ENCODE measurements at regions not wholly inside any gene's neighbourhood (a gene's known extent, or its start where the extent isn't known, plus 50 kb on each side); places are given as distances from the start of the nearest gene placed in this dataset.
"Not testable (repeated sequence)": the region's sequence is repeated elsewhere in the genome, so short reads cannot be mapped to it uniquely, and the experiment has no call there.

- in situ Hi-C loops (cut with HindIII; ENCODE audit: low sequenced_read_pairs) = no loop called here
- DNase-seq (ENCODE audit: low spot score) = no peak
Observed at GRCh38 chr13:108084840-108085239, 130.5 kb downstream of the LIG4 start.

DNA sequence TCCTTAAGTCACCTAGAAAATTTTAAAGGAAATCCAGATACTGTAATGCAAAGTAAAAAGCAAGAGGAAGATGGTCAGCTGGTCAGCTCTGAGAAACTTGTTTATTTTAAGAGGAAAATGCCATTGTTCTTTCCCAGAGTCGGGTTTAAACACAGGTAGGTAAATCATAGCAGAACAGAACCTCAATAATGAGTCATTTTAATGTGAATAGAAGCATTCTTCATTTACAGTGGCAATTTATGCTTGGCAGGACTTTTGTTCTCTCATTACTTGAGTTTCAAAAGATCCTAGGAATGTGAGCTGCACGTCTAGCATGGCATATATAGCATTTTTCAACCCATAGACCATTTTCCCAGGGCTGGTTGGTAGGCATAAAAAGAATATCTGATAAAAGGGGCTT is 132.3 kb downstream of the LIG4 start:
- in situ Hi-C loops (cut with HindIII; ENCODE audit: low sequenced_read_pairs) = no loop called here
- DNase-seq (ENCODE audit: low spot score) = no peak

GRCh38 chr13:108082481-108082880 is 132.9 kb downstream of the LIG4 start:
- in situ Hi-C loops (cut with HindIII; ENCODE audit: low sequenced_read_pairs) = no loop called here

GRCh38 chr13:108077284-108077683 is 138.1 kb downstream of the LIG4 start:
- DNase-seq (ENCODE audit: low spot score) = no peak
- in situ Hi-C loops (cut with HindIII; ENCODE audit: low sequenced_read_pairs) = no loop called here

More at GRCh38 chr13:108082481-108082880, 132.9 kb downstream of the LIG4 start:
- no peak for DNase-seq (ENCODE audit: low spot score)

- in situ Hi-C loops (cut with HindIII; ENCODE audit: low sequenced_read_pairs); DNase-seq (ENCODE audit: low spot score): not testable (repeated sequence)
Observed at GRCh38 chr13:108074429-108074828, 140.9 kb downstream of the LIG4 start.

DNA sequence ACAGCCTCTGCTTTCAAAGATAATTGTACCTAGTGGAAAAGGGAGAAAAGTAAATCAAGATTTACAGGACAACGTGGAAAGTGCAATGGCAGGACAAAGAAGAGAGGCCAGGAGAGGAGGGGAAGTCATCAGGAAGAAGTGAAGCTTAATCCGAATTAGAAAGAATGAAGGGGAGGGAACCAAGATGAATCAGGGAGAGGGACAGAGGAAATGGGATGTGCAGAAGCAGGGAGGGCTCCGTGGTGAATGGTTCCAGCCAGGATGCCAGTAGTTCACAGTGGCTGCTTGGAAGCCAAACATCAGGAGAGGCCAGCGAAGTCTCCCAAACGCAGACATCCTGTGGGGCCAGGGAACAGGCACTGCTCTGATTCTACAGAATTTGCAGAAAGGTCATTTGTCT is 144.4 kb downstream of the LIG4 start:
- no peak for DNase-seq (ENCODE audit: low spot score)
- in situ Hi-C loops (cut with HindIII; ENCODE audit: low sequenced_read_pairs) = no loop called here

GRCh38 chr13:108070491-108070890 is 144.8 kb downstream of the LIG4 start:
- no peak for DNase-seq (ENCODE audit: low spot score)
- in situ Hi-C loops (cut with HindIII; ENCODE audit: low sequenced_read_pairs) = no loop called here

DNA sequence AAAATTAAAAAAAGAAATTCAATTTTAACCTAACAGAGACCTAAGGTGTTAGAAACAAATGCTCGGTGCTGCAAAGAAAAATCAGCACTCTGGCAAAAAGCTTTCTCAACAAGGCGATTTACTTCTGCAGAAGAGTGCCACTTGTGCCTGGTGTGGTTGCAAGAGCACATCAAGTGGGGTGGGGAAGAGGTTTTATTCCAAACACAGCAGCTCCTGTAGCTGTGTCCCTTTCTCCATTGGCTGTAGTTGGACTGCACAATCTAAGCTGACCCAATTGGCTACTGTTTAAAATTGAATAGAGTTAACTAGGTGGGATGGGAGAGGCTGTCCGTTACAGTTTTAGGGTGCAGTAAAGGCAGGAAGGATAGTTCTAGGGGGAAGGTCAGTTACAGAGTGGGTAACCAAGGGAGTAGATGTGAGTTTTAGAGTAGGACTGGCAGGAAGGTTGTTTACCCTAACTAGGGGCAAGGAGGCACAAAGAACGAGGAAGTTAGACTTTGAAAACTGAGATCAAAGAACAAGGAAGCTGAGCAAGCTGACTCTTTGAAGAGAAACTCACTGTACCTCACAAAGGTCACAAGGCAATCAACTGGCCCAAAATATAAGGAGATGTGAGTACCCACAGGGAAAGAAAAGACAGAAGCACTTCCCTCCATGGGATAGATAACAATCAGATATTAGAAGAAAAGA is 145.7 kb downstream of the LIG4 start:
- in situ Hi-C loops (cut with HindIII; ENCODE audit: low sequenced_read_pairs) = no loop called here
- DNase-seq (ENCODE audit: low spot score) = no peak

- in situ Hi-C loops (cut with HindIII; ENCODE audit: low sequenced_read_pairs); DNase-seq (ENCODE audit: low spot score): not testable (repeated sequence)
Observed at GRCh38 chr13:108064372-108064771, 151.0 kb downstream of the LIG4 start.

DNA sequence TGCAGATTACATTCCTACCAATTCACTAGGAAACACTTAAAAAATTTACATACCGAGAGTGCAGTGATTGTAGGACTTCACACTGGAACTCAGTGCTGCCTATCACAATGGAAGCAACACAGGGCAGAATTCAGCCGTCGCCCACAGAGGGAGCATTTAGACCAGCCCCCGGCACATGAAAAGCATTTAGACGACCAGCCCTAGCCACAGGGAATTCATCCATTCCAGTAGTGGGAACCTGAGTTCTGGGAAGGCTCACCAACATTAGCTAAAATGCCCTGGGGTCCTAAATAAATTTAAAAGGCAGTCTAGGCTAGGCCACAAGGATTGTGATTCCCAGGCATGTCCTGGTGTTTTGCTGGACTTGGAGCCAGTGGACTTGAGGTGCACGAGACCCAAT is 155.2 kb downstream of the LIG4 start:
- in situ Hi-C loops (cut with HindIII; ENCODE audit: low sequenced_read_pairs) = no loop called here
- no peak for DNase-seq (ENCODE audit: low spot score)

- in situ Hi-C loops (cut with HindIII; ENCODE audit: low sequenced_read_pairs) = no loop called here
- no peak for DNase-seq (ENCODE audit: low spot score)
Observed at GRCh38 chr13:108056278-108056677, 159.1 kb downstream of the LIG4 start.

- no peak for DNase-seq (ENCODE audit: low spot score)
- in situ Hi-C loops (cut with HindIII; ENCODE audit: low sequenced_read_pairs) = no loop called here
Observed at GRCh38 chr13:108049211-108049610, 166.1 kb downstream of the LIG4 start.

- DNase-seq (ENCODE audit: low spot score) = no peak
- in situ Hi-C loops (cut with HindIII; ENCODE audit: low sequenced_read_pairs) = no loop called here
Observed at GRCh38 chr13:108044954-108045353, 170.4 kb downstream of the LIG4 start.

- DNase-seq (ENCODE audit: low spot score); in situ Hi-C loops (cut with HindIII; ENCODE audit: low sequenced_read_pairs): not testable (repeated sequence)
Observed at GRCh38 chr13:108042866-108043265, 172.5 kb downstream of the LIG4 start.

DNA sequence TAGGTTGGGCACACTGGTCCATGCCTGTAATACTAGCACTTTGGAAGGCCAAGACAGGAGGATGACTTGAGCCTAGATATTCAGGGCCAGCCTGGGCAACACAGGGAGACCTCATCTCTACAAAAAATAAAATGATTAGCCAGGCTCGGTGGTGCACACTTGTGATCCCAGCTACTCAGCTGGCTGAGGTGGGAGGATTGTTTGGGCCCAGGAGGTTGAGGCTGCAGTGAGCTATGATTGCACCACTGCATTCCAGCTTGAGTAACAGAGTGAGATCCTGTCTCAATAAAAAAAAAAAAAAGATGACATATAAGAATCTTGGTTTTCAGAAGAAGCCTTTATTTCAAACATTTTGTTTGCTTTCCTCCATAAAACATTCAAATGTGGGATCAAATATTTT is 178.0 kb downstream of the LIG4 start:
- no peak for DNase-seq (ENCODE audit: low spot score)
- in situ Hi-C loops (cut with HindIII; ENCODE audit: low sequenced_read_pairs) = no loop called here

DNA sequence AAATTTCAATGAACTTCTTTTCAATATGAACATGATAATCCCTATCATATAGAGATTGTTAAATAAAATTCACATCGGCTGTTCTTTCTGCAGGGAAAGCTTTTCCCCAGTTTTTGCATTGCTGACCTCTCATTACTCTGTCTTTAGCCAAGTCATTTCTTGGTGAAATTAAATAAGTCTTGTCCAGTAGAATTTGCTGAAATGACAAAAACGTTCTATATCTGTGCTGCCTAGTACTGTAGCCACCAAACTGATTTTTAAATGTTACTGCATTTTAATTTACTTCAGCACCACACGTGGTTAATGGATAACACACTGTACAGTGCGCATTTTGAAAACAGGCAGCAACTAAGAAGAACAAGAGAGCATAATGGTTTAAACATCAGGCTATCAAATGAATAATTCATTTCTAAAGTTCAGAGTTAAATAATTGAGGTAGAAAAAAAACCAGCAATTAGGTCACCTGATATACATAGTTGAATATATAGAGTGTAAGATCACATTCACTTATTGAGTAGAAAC is 178.9 kb downstream of the LIG4 start:
- in situ Hi-C loops (cut with HindIII; ENCODE audit: low sequenced_read_pairs) = no loop called here
- no peak for DNase-seq (ENCODE audit: low spot score)

DNA sequence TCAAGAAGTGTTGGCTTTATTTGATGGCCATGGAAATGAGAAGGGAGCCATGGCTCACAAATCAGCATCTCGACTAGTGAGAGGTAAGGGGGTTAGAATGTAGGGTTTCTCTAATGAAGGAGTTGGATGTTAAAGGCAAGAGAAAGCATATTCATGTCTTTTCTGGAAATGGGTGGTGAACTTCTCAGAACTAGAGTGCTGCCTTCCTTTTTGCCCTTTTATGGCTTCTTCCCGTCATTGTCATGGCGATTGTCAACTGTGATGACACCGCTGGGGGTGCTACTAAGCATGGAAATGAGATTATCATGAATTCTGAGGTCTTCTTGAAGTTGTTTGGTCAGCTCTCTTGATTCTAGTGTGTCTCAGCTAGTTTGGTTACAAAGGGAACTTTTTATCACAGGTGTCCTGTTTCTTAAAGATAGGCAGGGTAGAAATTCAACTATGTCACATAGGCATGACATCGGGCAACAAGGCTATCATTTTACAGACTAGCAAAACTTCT is 180.4 kb downstream of the LIG4 start:
- in situ Hi-C loops (cut with HindIII; ENCODE audit: low sequenced_read_pairs) = no loop called here
- no peak for DNase-seq (ENCODE audit: low spot score)

GRCh38 chr13:108033800-108034707 is 181.3 kb downstream of the LIG4 start:
- no peak for DNase-seq (ENCODE audit: low spot score)
- in situ Hi-C loops (cut with HindIII; ENCODE audit: low sequenced_read_pairs) = no loop called here

- no peak for DNase-seq (ENCODE audit: low spot score)
- in situ Hi-C loops (cut with HindIII; ENCODE audit: low sequenced_read_pairs) = no loop called here
Observed at GRCh38 chr13:108031865-108032264, 183.5 kb downstream of the LIG4 start.

GRCh38 chr13:108030769-108031168 is 184.6 kb downstream of the LIG4 start:
- in situ Hi-C loops (cut with HindIII; ENCODE audit: low sequenced_read_pairs) = no loop called here
- no peak for DNase-seq (ENCODE audit: low spot score)
